Posterior vena cava (tissue), 2 donors: ENCODE measurements at regions not wholly inside any gene's neighbourhood (a gene's known extent, or its start where the extent isn't known, plus 50 kb on each side); places are given as distances from the start of the nearest gene placed in this dataset.
"Not testable (repeated sequence)": the region's sequence is repeated elsewhere in the genome, so short reads cannot be mapped to it uniquely, and the experiment has no call there.

Experiments
- DNase-seq: peaks from one replicate; pipeline ENCODE4 v3.0.0-alpha.2; 2020; ENCODE audit warnings: low spot score
- intact Hi-C, 2 donors: fragments of 100-400 bp; cut with DNase I; formaldehyde crosslinking; loops; one replicate each; pipeline versions ENCODE4 v1.14.1 to v1.14.2; 2022 to 2023
- donor health status: DM: yes; HTN: yes; CAD: no.
- donor health status: DM: yes; HTN: yes; CAD: no.

DNA sequence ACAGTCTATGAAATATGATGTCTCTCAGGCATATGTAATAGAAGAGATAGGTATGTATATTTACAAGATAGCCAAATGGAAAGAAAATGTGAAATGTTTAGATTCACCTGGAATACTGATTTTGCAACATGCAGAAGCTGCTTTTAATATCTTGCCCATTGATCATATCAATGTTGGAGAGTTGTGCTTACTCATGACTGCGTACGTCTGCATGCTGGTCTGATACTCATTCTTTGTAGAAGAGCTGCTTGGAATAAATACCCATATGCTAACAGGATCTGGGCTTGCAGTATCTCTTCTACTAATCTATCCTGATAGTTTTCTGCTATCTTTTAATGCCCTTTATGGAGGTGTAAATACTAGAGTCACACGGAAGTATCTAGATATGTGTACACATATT is 120.6 kb upstream of the FOXP2 start:
- intact Hi-C loops: no loop called here
- no peak for DNase-seq

DNA sequence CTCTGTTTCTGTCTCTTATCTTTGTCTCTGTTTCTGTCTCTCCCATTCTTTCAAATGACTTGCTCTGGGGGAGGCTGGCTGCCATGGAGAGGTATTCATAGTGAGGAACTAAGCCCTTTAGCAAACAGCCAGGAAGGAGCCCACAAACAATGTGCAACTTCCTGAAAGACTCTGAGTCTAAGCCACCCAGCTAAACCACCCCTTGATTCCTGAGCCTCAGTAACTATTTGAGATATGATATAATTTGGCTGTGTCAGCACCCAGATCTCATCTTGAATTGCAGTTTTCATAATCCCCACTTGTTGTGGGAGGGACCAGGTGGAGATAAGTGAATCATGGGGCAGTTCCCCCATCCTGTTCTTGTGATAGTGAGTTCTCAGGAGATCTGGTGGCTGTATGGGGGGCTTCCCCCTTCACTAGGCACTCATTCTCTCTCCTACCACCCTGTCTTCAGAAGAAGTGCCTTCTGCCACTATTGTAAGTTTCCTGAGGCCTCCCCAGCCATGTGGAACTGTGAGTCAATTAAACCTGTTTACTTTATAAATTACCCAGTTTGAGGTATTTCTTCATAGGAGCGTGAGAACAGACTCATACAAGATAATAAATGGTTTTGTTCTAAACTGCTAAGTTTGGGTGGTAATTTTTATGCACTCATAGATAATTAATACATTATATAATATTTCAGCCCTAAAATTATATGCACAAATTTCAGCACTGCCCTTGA is 121.2 kb upstream of the FOXP2 start:
- intact Hi-C loops: no loop called here
- no peak for DNase-seq

DNA sequence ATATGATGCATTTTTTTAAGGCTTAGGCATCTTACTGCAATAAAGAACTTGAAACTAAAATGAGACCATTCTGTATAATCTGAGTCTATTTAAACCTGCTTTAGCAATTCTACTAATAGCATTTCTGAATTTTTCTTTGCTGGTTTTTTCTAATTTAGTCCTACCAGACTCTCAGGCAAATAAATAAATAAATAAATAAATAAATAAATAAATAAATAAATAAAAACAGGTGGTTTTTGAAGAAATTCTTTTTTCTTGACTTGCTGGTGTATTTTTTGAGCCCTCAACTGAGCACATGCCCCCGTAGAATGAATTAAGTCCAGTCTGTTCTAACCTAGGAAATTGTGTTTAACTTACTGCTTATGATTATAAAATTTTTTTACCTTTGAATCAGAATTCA is 134.7 kb upstream of the FOXP2 start:
- no peak for DNase-seq
- intact Hi-C loops: no loop called here

DNA sequence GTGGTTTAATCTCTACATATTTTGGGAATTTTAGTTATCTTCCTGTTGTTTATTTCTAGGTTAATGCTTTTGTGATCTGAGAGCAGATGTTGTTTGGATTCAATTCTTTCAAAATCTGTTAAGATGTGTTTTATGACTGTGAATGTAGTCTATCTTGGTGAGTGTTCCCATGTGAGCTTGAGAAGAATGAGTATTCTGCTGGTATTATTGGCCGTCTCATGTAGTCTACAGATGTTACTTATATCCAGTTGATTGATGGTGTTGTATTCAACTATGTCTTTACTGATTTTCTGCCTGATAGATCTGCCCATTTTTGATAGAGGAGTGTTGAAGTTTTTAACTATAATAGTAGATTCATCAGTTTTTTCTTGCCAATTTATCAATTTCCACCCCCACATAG is 141.4 kb upstream of the FOXP2 start:
- intact Hi-C loops: no loop called here
- no peak for DNase-seq

DNA sequence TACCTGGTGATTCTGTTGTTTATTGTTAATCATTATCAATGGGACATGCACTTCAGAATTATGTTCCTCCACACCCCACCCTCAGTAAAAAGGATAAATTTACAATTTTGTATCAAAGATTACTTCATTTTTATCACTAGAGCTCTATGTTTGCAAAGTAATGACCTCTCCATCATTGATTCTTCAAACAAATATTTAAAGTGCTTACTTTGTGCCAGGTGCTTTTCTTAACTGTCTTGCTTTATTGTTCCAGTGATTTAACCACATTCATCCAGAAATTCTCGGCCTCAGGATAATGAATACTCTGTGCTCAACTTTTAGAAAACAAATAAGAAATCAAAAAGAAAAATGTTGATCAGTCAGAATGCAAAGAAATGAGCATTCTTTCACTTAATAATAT is 144.9 kb upstream of the FOXP2 start:
- no peak for DNase-seq
- intact Hi-C loops: no loop called here

DNA sequence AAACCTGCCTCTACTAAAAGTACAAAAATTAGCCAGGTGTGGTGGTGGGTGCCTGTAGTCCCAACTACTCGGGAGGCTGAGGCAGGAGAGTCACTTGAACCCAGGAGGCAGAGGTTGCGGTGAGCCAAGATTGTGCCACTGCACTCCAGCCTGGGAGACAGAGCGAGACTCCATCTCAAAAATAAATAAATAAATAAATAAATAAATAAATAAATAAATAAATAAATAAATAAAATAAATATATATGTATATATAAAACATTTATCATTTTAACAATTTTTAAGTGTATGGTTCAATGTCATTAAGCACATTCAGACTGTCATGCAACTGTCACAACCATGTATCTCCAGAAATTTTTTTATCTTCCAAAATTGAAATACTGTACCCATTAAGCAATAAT is 147.1 kb upstream of the FOXP2 start:
- intact Hi-C loops, DNase-seq: not testable (repeated sequence)

DNA sequence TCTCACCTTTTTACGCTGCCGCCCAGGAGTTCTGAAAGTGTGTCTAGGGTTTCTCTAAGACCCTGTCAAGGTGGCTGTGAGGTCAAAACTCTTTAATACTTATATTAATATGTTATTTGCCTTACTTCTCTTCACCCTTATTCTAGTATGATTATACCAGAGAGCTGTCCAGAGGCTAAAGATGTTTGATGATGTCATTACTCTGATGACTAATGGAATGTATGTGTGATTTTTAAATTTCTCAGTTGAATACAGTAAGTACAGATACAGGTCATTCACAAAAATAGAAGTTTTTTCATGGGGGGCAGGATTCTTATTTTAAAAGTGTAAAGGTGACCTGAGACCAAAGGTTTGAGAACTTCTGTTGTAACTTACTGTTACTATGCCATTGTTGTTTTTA is 150.6 kb upstream of the FOXP2 start:
- no peak for DNase-seq
- intact Hi-C loops: no loop called here

DNA sequence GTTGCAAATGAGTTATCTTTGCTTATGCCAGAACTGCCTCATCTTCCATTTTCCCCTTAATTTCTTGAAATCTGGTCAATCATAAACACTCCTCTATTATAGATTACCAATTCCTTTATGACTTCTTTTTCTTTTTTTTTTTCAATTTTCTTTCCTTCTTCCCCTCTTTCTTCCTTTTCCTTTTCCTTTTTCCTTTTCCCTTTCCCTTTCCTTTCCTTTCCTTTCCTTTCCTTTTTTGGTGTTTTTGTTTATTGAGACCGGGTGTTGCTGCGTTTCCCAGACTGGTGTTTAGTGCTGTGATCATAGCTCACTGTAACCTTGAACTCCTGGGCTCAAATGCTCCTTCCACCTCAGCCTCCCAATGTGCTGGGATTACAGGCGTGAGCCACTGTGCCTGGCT is 151.4 kb upstream of the FOXP2 start:
- DNase-seq: no peak
- intact Hi-C loops: no loop called here

DNA sequence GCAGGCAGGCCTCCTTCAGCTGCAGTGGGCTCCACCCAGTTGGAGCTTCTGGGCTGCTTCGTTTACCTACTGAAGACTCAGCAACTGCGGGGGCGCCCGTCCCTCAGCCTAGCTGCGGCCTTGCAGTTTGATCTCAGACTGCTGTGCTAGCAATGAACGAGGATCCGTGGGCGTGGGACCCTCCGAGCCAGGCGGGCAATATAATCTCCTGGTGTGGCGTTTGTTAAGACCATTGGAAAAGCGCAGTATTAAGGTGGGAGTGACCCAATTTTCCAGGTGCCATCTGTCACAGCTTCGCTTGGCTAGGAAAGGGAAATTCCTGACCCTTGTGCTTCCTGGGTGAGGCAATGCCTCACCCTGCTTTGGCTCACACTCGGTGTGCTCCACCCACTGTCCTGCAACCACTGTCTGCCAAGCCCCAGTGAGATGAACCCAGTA is 159.2 kb upstream of the FOXP2 start:
- intact Hi-C loops: no loop called here
- no peak for DNase-seq

DNA sequence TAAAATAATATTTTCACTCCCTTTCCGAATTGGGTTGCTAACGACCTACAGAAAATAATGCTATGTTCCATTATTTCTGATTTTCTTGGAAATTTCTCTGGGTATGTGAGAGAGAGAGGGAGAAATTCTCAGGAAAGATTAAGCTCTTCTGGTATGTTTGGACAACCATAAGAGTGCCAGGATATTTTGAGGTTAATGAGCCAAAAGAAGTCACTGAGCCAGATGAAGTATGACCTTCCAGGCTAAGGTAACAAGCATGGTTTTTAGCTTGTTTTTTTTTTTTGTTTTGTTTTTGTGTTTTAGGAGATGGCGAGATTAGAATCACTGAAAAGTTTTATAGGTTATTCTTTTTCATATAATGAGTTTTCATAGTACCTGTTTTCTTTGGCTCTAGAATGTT is 171.0 kb upstream of the FOXP2 start:
- no peak for DNase-seq
- intact Hi-C loops: no loop called here

DNA sequence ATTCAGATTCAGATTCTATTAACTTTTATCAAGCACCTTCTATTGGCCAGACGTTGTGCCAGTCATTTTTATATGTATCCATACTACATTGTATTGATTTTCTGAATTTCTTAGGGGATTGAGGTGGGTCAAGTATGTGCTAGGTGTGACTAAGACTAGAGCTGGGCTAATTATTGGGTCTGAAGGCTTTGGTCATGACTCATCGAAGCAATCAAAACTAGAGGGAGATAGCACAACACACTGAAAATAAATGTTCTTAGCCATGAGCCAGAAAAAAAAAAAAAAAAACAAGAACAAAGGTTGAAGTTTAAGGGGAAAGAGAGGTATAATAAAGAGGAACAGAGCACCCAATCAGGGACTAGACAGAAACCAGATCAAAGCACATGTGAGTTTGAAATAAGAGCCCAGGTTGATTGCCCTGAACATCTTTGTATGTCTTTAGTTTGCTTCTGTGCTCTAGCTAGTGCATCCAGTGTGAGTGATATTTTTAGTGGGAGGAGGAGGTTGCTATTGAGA is 171.6 kb upstream of the FOXP2 start:
- no peak for DNase-seq
- intact Hi-C loops: no loop called here

DNA sequence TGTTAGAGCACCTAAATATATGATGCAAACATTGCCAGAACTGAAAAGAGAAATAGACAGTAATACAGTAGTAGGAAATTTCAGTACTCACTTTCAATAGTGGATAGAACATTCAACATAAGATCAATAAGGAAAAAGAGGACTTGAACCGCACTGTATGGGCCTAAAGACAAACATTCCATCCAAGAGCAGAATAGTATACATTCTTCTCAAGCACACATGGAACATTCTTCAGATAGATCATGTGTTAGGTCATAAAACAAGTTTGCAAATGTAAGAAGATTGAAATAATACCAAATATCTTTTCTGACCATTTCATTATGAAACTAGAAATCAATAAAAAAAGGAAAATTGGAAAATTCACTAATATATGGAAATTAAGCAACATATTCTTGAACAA is 185.4 kb upstream of the FOXP2 start:
- no peak for DNase-seq
- intact Hi-C loops: no loop called here

DNA sequence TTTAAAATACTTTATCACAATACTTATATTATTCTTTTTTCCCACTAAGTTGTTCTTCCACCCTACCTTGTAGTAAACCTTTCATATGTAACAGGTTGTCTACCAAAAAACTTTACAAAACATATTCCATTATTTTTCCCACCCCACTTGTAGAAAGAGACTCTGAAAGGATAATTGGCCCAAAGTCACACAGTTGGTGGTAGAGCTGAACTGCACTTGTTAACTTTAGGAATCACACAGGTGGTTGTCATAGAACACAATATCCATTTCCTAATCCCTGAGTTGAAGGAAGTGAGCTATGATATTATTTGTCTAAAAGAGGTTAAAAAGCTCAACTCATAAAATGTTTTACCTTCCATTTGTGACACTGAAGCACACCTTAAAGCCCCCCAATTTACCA is 188.8 kb upstream of the FOXP2 start:
- intact Hi-C loops: no loop called here
- no peak for DNase-seq

DNA sequence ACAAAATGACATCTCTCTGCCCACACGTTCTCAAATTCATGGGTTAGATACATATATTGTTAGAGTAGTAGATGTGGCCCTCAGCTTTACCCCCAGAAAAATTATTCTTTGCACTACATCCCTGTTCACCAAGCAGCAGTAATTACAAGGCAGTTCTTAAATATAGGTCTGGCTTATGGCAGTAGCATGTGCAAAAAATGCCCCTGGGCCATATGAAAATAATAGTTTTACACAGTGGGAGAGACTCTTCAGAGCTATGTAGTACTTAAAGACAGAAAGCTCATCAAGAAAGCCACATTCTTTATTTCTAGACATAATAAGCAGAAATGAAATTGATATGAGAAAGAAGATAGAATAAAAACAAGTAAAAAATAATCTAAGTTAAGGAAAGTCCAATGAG is 196.3 kb upstream of the FOXP2 start:
- intact Hi-C loops: no loop called here
- DNase-seq: no peak

DNA sequence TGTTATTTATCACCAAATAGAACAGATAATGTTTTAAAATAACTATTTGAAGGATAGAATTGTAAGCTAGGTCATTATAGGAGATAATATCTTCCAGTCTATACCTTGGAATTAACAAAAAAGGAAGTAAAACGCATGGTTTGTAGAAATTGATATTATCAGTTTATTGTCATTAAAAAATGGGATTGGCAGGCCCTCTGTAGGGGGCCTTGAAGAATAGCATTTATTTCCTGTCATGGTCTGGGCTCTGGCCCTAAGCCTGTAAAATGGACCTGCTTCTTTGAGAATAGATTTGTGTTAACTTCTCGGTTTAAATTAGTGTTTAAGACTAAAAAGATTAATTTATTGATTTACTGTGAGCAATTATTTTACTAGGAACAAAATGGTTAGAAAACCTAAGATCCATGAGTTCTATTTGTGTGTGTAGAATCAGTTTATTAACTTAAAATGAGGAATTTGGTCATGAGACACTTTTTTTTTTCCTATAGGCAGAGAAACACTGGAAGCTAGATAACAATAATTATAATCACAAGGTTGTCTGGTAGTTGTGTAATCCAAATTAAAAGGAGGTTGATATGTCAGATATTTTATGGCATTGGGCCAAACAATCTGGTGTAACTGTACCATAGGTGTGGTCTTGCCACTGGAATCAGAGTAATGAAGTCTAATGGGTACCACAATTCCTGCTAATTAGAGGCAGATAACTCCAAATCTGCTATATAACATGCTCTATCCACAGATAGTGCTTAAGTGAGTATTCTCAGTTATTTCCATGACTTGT is 197.4 kb upstream of the FOXP2 start:
- intact Hi-C loops: no loop called here
- DNase-seq: no peak

DNA sequence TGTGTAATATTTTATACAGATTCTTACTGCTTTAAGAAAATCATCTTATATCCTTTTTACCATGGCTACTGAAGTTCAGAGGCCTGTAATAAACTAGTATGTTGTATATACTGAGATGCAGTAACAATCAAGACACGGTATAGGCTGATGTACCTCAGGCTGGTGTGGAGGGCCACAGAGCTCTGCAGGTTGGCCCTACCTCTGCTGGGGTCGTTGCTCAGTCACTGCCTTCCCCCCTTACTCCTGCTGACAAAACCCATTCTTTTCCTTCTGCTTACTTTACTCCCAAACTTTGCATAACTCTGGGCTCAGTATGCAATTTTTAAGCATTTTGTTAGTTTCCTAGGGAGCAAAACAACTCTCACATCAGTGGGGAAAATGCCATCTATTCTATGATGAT is 200.1 kb upstream of the FOXP2 start:
- DNase-seq: no peak
- intact Hi-C loops: no loop called here

DNA sequence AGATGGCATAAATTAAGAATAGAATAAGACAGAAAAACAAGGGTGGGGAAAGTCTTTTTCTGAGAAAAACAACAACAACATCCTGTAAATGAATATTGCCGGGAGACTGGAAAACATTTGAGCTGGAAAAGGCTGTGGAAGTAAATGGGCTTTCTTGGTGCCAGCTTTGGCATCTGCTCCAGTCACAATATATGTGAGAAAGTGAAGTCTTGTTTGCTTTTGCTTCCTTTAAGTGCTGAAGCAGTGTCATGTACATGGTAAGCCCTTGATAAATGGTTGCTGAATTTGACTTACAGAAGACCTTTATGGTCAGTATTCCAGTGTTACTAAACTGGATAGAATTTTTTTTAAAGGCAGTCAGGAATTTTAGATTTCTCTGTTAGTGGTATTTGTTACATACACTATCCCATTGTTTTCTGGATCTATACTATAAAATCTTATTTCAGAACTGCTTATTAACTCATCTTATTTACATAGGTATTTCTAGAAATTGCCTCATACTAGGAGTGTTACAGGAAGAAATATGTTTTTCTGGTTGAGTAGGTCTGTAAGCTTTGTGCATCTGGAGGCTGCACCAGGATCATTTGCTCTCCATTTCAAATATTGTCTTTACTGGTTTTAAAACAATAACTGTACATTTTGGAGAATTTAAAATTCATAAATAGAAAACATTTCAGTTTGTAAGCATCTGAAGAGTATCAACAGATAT is 201.7 kb upstream of the FOXP2 start:
- intact Hi-C loops: no loop called here
- DNase-seq: no peak

DNA sequence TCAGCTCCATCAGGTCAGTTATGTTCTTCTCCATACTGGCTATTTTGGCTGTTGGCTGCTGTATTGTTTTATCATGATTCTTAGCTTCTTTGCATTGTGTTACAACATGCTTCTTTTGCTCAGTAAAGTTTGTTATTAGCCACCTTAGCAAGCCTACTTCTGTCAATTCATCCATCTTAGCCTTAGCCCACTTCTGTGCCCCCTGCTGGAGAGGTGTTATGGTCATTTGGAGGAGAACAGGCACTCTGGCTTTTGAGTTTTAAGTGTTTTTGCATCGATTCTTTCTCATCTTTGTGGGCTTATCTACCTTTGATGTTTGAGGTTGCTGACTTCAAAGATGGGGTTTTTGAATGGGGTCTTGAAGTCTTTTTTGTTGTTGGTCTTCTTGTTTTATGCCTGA is 204.6 kb upstream of the FOXP2 start:
- DNase-seq: no peak
- intact Hi-C loops: no loop called here

DNA sequence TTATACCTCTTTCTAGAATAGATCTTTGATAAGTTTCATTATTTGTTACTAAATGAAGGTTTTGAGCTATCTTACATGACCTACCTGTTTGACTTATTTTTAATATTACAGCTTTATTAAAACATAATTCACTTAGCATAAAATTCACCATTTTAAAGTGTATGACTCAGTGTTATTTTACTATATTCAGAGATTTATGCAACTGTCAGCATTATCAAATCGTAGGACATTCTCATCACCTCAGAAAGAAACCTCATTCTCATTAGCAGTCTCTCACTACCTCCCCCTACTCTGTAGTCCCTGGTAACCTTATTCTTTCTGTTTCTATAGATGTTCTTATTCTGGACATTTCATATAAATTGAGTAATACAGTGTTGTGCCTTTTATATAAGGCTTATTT is 207.9 kb upstream of the FOXP2 start:
- intact Hi-C loops: no loop called here
- no peak for DNase-seq

DNA sequence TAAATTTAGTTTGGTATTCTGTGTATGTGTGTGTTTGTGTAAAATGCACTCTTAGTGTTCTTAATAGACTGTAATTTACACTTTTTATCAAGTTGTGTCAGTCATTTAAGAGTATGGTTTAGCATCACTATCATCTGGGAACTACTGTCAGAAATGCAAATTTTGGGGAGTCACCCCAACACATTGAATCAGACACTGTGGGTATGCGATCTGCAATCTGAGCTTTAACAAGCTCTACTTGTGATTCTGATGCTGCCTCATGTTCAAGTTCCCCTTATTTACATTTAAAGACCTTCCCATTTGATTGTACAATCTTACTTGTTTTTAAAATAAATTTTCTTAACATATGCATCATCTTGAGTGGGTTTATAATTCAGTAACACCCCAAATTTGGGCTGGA is 218.1 kb upstream of the FOXP2 start:
- intact Hi-C loops: no loop called here
- DNase-seq: no peak
